ENCODE measurements at regions not wholly inside any gene's neighbourhood (a gene's known extent, or its start where the extent isn't known, plus 50 kb on each side); places are given as distances from the start of the nearest gene placed in this dataset.
"Not testable (repeated sequence)": the region's sequence is repeated elsewhere in the genome, so short reads cannot be mapped to it uniquely, and the experiment has no call there.

GRCh38 chr2:41334159-41334558, 713.7 kb upstream of the PKDCC start:
- TF ChIP-seq CTCF (IDR thresholded peaks at IDR 0.05) = no peak
- TF ChIP-seq POLR2A (IDR thresholded peaks at IDR 0.05) = no peak
- H3K4me3 ChIP-seq (ENCODE audit: low read depth, poor library complexity, severe bottlenecking) = no peak overlapping the region
- intact Hi-C loops (cut with DNase I; ENCODE audit: low total_unique reads) = no loop called here
- no peak for DNase-seq (ENCODE audit: low spot score in 2 of 2)
- 95% methylated on average over 2 of the region's 2 CpGs for WGBS, 2 donors

- intact Hi-C loops (cut with DNase I; ENCODE audit: low total_unique reads); H3K4me3 ChIP-seq (ENCODE audit: low read depth, poor library complexity, severe bottlenecking); DNase-seq (ENCODE audit: low spot score in 2 of 2): not testable (repeated sequence)
- WGBS, 2 donors = 95% methylated on average over 19 to 31 of the region's 31 CpGs
Measured at GRCh38 chr2:41335573-41335972, 712.2 kb upstream of the PKDCC start.

GRCh38 chr2:41337956-41338355, 709.9 kb upstream of the PKDCC start:
- 47 to 50% methylated on average over 4 of the region's 4 CpGs for WGBS, 2 donors
- TF ChIP-seq POLR2A (IDR thresholded peaks at IDR 0.05) (no peak), CTCF (IDR thresholded peaks at IDR 0.05) (no peak)
- no peak overlapping the region for H3K4me3 ChIP-seq (ENCODE audit: low read depth, poor library complexity, severe bottlenecking)
- no peak for DNase-seq (ENCODE audit: low spot score in 2 of 2)
- intact Hi-C loops (cut with DNase I; ENCODE audit: low total_unique reads) = no loop called here

GRCh38 chr2:41344529-41344928, 703.3 kb upstream of the PKDCC start:
- TF ChIP-seq POLR2A (IDR thresholded peaks at IDR 0.05) (no peak), CTCF (IDR thresholded peaks at IDR 0.05) (no peak)
- no peak for DNase-seq (ENCODE audit: low spot score in 2 of 2)
- intact Hi-C loops (cut with DNase I; ENCODE audit: low total_unique reads) = no loop called here
- no peak overlapping the region for H3K4me3 ChIP-seq (ENCODE audit: low read depth, poor library complexity, severe bottlenecking)

- DNase-seq (ENCODE audit: low spot score in 2 of 2) = no peak
- TF ChIP-seq POLR2A (IDR thresholded peaks at IDR 0.05) = no peak
- TF ChIP-seq CTCF (IDR thresholded peaks at IDR 0.05) = no peak
- WGBS, 2 donors = 84 to 92% methylated on average over 3 of the region's 3 CpGs
Measured at GRCh38 chr2:41353060-41353459, 694.8 kb upstream of the PKDCC start.

GRCh38 chr2:41355794-41356193, 692.0 kb upstream of the PKDCC start:
- intact Hi-C loops (cut with DNase I; ENCODE audit: low total_unique reads) = no loop called here
- TF ChIP-seq CTCF (IDR thresholded peaks at IDR 0.05) (no peak), POLR2A (IDR thresholded peaks at IDR 0.05) (no peak)
- no peak overlapping the region for H3K4me3 ChIP-seq (ENCODE audit: low read depth, poor library complexity, severe bottlenecking)
- DNase-seq (ENCODE audit: low spot score in 2 of 2) = no peak
- 86 to 89% methylated on average over 2 of the region's 2 CpGs for WGBS, 2 donors

More at GRCh38 chr2:41353060-41353459, 694.8 kb upstream of the PKDCC start:
- intact Hi-C loops (cut with DNase I; ENCODE audit: low total_unique reads) = no loop called here
- no peak overlapping the region for H3K4me3 ChIP-seq (ENCODE audit: low read depth, poor library complexity, severe bottlenecking)
